ENCODE measurements at regions not wholly inside any gene's neighbourhood (a gene's known extent, or its start where the extent isn't known, plus 50 kb on each side); places are given as distances from the start of the nearest gene placed in this dataset. TPM values are rescaled to one million over a fixed set of nuclear protein-coding genes. Genes with fewer than 3 reads are reported as not detected.

GRCh38 chr9:90556897-90557675 is 85.5 kb downstream of the DIRAS2 start:
- peak; percentile 7 for DNase-seq (ENCODE audit: low read depth)

GRCh38 chr9:90559075-90560073 is 83.2 kb downstream of the DIRAS2 start:
- peak; percentile 16 for DNase-seq (ENCODE audit: low read depth)

Small RNA genes lying in the stretch of these regions (small RNA-seq; reads per million reads assigned to genes)
- not detected for gene AL161629.2
- not detected for gene MIR4290

All from HT1080 (cell line).